GM21576 (cell line): ENCODE measurements at regions not wholly inside any gene's neighbourhood (a gene's known extent, or its start where the extent isn't known, plus 50 kb on each side); places are given as distances from the start of the nearest gene placed in this dataset.

Experiments used
- ATAC-seq: cut with Tn5 transposase; IDR thresholded peaks from one replicate; pipeline ENCODE4 v1.9.1; 2021; ENCODE audit warnings: mild to moderate bottlenecking, moderate library complexity; ENCODE audit not compliant: unreplicated experiment

DNA sequence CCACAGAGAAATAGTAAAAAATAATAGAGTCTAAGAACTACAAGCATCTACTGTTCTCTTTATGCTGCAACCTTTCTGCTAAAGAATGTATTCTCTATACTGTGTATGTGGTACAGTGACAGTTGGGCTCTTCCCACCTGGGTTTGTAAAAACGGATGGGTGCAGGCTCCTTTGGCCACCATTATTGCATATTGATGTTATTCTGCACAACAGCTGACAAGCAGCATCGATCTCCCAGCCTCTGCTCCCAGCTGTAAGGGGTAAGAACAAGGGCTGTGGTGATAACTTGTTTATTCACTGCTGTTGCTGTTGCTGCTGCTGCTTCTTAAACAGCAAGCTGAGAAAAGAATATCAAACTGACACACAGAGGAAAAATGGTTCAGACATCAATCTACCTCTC is 56.1 kb downstream of the KCNRG start:
- no peak for ATAC-seq

DNA sequence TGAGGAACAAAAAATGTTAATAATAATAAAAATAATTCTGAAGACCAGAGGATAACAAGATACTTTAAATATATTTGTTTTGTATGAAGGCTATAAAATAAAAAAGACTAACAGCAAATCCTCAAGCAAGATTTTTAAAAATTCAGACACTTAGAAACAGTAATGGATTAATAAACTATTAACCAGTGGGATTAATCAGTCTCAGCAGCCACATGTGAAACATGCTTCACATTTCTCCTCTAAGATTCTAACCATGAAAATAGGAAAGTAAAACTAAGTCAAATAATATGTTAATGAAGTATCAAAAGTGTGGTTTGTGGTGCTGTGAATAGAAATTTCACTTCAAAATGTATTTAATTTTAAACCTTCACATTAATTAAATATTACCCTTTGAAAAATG is 57.4 kb downstream of the KCNRG start:
- ATAC-seq: no peak

DNA sequence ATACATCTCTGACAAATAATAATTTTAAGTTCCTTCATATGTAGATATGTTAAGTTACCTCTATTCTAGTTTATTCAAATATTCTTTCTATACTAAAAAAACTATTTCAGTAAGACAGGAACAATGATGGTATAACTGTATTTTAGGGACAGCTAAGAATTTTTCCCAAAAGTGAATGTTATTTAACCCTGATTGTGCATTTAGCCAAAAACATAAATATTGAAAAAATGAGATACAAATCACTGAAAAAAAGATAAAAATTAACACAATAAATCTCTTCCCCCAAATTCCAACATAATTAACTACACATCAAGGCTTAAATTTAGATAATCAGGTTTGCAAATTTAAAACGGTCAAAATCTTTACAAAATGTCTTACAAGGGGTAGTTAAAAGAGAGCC is 58.1 kb downstream of the KCNRG start:
- no peak for ATAC-seq

DNA sequence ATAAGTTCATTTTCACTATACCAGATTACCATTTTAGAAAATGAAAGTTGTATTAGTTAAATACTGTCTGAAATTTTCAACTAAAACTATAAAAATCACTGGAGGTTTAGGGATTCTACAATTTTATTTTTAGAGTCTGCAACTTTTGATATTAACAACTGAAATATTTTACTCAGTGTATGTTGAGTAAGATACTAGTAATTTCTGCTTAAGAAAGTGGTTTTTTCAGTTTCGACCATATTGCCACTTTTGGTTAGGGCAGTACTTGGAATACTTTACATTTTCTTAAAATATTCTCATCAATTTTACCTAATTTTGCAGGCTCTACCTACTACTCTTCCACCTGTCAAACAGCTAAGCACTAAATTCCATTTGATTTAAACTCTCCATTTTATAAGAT is 59.6 kb downstream of the KCNRG start:
- no peak for ATAC-seq

DNA sequence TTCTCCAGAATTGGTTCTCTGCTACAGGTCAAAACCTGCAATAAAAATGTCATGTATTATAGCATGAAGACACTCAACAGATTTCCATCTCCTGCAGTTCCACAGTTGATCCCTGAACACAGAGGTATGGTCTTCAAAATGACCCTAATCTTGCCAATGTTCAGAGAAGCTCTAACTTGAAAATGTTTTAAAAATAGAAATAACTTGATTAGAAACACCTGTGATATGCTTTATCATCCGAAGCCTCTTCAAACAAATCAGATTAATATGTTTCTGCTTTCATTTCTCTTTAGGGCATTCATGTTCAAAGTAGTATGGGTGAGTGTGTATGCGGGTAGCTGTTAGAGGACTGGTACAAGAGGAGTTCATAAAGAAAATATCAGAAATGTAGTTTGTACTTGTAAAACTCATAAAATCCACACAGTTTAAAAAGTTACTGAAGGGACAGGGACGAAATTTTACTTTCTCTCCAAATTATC is 60.4 kb downstream of the KCNRG start:
- ATAC-seq: no peak

DNA sequence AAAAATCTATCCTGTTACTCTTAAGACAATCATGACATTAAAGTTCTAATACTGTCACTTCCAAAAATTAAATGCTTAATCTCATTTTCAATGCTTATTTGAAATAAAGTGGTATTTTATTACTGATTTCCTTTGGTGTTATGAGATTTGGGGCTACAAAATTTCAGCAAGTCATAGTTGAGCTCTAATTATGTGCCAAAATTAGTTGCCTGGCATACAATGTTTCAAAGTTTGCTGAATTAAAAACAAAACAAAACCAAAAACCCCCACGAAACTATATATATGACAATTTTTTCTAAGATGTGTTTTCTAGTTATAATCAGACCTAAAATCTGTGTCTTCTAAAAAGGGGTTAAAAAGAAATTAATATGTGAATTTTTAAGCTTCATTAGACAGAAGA is 62.2 kb downstream of the KCNRG start:
- ATAC-seq: no peak

DNA sequence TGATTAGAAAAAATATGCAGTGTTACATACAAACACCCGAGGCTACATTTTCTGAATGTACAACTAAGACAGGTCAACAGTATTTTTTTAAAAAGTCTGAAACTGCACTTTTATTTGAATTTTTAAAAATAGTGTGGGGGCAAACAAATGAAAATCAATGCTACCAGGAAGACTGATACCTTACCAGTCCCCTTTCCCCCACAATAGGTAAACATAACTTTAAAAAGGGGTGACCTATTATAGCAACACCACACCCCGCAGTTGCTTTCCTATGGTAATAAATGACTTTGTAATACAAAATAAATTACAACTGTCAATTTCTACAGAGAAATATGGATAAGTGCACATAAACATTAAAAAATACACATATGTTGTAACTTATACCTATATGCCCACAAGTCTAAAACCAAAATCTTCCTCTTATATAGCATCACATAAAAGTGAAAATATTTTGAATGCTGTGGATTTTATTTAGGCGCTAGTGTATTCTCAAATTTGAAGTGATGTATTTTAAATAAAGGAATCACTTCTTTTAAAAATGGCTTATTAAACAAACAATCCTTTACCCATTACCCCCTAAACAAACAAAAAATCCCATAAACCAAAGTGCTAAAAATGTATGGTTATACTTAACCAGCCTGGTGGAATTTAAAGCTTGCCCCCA is 63.1 kb downstream of the KCNRG start:
- ATAC-seq: no peak

DNA sequence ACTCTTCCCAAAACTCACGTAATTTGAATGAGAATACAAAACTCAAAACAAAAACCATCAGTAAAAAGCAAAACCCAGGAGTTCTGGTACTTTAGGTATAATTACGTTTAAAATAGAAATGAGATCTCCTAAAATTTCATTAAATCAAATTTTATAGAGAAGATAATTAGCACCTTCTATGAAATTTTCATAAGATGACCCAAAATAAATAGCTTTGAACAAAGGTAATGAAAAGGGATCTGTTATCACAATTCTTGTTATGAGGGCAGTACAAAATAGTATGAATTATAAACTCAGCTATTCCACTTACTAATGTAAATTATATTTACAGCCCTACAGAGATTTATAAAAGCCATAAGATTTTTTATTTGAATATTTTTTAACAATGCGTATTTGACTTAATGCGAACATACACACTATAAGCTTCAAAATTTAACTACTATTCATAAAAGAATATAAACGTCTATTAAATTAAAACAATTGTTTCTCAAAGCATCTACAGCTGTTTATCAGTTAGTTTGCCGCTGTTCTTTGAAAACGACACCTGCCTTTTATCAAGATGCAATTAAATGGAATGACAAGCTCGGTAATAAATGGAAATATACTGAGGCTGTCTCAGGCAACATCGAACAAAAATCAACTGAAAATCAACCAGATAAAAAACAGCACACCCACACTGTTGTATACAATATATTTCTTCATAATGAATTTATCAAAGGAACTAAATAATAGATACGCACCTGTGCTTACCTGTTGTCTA is 63.8 kb downstream of the KCNRG start:
- ATAC-seq: no peak

DNA sequence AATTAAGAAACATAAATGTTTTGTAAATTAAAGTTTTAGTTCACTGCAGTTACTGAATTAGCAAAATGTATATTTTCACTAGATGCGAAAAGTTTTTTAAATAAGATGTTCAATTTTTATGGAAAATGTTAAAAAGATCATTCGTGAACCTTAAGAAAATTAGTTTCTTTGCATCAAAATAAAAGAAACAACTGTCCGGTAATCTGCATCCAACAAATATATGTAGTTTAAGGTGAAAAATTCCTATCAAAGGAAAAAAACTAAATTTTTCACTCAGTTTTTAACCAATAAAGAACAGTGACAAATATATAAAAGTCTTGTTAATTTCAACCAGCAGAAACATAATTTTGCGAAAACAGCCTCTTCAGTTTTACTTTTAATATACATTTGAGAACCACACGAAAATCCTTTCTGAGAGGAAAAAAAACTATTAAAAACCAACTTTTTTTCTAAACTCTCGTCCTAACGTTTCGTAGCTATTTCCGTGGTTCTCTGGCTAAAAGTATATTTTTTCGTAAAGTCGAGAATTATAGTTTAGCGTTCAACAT is 64.5 kb downstream of the KCNRG start:
- no peak for ATAC-seq

DNA sequence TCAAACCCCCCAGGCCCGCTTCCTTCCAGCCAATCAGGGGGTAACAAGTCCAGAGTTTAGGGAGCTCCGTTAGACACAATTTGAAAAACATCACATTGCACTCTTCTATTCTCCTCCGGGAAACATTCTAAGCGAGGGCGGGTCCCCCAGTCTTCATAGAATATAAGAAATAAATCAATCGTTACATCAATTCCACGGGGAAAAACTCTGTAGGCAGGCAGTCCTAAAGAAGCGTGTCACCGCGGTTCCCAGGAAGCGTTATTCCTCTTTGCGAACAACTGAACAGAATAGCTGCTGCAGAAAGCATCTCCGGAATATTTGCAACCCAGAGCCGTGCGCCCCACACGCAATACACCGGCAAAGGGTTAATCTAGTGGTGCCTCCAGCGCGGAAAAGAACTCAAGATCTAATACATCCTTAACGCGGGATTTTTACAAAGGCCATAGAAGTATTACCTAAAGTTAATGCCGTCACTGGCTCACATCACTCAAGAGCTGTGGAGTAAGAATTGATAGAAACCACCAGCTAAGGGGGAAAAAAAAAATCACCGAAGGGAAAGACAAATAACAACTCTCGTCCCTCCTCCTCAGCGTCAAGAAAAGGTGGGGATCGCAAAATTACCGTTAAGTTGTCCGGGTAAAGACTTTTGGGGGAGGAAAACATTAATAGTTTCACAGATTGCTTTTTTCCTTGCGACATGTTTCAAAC is 65.1 kb downstream of the KCNRG start:
- ATAC-seq: no peak

DNA sequence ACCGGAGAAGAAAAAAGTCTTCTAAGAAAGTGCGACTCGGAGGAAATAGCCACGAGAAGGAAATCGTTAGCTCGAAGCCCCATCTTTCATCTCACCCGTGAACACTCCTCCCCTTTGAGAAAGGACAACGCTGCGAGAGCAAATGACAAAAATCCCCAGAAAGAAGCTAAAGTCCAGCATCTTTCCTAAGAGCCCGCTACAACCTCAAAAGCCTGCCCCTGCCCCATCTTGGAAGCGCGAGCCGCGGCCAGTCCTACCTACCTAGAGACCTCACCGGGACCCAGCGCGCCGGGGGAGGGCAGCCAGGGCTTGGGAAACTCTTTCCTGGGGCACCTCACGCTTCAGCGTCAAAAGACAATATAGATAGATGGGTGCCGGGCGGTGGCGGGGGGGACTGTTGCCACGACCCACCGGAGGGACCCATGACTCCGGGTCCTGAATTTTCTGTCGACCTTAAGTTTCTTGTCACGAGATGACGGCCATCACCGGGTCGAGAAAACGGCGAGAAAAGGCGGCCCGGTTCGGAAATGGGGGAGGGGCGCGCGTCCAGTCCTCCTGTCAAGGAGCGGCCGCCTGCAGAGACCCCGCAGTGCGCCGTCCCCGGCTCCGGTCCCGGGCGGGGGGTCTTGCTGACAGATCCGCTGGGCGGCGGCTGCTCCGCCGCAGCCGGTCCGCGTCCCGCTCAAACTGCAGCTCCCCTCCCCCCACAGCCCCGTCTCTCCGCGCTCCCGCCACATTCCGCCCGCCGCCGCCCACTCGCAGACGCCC is 65.9 kb downstream of the KCNRG start:
- ATAC-seq: no peak

DNA sequence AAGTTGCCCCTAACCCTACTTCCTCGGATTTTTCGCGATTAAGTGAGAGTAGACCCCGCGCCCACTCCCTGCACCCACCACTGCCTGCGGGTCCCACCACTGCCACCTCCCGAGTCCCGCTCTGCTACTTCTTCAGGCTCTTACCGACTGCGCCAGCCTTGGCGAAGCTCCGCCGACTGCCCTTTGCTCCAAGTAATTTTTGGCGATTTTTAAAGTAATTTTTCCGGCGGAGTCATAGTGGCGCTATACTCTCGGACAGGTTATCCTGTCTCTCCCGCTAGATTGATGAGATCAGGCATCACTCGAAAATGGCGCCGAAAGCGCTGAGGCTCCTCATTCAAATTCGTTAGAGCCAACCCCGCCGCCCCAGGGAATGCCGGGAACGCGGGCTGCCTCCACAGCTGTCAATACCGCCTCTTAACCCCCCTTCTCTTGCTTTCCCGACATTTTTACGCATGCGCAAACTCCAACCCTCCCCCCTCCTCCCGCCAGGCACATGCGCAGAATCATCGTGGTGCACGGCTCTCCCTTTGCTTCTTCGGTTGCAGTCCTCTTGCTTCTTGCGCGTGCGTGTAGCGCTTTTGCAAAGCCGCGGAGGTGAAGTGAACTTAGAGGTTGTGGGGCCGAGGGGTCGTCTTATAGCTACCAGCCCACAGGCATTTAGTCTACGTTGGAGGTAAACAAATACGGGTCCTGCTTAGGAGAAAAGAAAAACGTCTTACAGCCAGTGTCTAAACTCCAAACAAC is 66.6 kb downstream of the KCNRG start:
- ATAC-seq: peak; percentile 70

DNA sequence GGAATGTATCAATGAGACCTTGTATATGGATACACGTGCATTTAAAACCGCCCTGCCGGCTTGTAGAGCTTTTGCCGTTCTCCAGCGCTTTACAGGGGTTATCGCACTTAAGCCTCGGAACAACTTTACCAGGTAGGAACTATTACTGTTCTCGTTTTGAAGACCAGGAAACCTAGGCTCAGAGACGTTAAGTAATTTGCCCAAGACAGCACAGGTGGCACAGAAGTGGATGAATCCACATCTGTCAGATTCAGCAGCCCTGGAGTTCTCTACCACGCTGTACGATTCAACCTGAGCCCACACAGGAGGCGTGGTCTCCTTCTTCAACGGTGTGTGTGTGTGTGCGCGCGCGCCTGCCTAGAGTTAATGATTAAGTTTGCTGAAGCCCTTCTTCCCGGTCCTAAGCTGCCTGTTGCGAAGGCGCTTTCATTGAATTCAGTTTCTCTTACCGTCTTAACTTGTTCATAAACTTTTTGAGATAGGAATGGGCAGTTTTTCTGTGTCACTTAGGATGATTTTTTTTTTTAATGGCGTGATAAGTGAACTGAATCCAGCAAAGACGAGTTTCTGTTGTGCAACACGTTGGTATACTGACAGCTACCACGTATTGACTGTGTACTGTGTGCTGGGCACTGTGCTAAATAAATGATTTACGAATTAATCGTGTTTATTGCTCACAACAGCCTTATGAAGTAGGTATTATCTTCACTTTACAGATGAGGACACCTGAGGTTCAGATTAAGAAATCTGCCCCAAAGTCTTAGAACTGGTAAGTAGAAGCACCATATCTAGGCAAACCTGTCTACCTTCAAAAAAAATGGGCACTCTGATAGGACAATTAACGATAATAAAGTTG is 67.4 kb downstream of the KCNRG start:
- ATAC-seq: peak; percentile 60

DNA sequence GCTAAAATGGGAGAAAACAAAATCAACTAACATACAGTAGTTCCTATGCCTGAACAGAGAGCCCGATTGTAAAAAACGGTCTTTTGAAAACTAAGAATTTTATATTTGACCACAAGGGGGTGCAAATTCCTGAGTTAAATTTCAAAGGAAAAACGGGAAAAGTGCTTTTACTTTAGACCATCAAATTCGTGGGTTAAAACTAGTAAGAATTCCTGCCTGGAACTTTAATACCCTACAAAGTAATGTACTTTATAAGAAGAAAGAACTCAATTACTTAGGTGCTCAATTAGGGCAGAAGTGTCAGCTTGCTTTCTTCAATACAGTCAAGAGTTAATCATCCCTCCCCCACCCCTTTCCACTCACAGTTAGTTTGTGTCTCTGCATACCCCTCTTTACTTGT is 69.8 kb downstream of the KCNRG start:
- no peak for ATAC-seq

DNA sequence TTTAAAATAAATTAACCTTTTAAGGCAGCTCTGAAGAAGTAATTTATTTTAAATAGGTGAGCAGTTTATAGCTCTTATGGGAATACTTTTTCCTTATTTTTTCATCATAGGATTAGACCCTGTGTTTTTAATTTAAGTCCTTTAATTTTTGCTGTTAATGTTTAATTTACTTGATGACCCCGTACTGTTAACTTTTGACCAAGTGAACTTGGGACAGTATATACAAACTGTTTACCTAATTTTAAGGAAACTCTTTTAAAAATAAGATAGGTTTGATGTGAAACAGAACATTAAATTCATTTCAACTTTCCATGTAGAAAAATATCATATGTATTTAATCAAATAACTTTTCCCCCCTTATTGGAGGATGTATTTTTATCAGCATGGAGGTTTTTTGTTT is 74.4 kb downstream of the KCNRG start:
- no peak for ATAC-seq

DNA sequence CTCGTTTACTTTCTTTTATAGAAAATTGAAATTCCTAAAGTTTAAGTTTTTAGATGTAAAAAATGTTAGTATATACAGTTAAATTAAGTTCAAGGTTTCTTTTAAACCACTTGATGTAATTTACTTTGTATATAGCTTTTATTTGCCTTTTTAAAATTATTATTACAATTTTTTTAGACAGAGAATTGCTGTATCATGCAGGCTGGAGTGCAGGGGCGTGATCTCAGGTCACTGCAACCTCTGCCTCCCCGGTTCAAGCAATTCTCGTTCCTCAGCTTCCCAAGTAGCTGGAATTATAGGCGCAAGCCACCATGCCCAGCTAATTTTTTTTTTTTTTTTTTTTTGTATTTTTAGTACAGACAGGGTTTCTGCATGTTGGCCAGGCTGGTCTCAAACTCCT is 75.0 kb downstream of the KCNRG start:
- ATAC-seq: no peak

DNA sequence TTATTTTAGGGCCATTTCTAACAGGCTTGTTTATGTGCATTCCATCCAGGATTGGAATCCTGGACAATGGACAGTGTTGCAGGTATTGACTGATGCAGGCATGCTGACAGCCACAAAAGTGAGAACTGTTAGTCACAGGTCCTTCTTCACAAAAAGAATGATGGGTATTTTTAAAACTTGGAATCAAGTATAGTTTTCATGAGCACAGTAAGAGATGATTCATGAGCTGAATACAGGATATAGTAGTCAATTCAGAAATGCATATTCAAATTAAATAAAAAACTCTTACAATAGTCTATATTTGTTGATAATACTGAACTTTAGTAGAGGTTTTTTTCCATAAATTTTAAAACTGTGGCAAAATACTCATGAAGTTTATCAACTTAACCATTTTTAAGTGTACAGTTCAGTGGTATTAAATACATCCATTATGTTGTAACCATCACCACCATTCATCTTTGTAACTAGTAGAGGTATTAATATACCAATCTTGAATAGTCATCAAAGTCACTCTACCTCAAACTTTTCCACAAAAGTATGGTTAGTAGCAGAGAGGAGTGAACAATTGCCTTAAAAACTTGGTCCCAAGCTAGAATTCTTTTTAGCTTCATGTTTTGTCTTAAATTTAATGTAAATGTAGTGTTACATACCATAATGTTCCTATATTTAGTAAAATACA is 79.5 kb downstream of the KCNRG start:
- ATAC-seq: no peak

DNA sequence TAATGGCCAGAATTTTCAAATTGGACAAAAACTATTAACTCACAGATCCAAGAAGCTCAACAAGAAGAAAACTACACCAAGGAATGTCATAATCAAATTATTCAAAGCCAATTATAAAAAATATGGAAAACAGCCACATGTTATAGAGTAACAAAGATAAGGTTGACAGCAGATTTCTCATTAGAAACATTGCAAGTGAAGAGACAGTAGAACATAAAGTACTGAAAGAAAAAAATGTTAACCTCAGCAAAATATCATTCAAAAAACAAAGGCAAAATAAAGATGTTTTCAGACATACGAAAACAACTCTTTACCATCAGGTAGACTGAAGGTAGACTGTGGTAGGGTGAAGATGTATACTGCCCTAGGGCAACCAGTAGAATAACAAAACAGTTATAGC is 83.4 kb downstream of the KCNRG start:
- no peak for ATAC-seq

DNA sequence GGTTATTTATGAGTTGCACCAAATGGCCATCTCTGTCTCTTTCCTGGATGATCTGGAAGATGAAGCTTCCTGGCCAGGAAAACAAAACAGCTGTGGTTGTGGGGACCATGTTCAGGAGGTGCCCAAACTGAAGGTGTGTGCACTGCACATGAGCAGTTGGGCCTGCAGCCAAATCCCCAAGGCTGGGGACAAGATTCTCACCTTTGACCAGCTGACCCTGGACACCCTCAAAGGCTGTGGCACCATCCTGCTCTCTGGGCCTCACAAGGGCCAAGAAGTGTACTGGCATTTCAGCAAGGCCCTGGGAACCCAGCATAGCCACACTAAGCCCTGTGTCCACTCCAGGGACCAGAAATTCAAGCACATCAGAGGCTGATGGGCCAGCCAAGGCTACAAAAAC is 84.2 kb downstream of the KCNRG start:
- no peak for ATAC-seq
